ENCODE measurements at regions not wholly inside any gene's neighbourhood (a gene's known extent, or its start where the extent isn't known, plus 50 kb on each side); places are given as distances from the start of the nearest gene placed in this dataset.

GRCh38 chr15:81987628-81988027 lies 58.2 kb downstream of the MEX3B start:
- no peak for DNase-seq

GRCh38 chr15:81983497-81983896 lies 62.3 kb downstream of the MEX3B start:
- no peak for DNase-seq

GRCh38 chr15:81982808-81983207 lies 63.0 kb downstream of the MEX3B start:
- DNase-seq = no peak

GRCh38 chr15:81981908-81982307 lies 63.9 kb downstream of the MEX3B start:
- no peak for DNase-seq

- no peak for DNase-seq
Observed at GRCh38 chr15:81977464-81977863, 68.4 kb downstream of the MEX3B start.

- DNase-seq = no peak
Observed at GRCh38 chr15:81968691-81969090, 77.1 kb downstream of the MEX3B start.

GRCh38 chr15:81966631-81967030 lies 79.2 kb downstream of the MEX3B start:
- no peak for DNase-seq

- DNase-seq = no peak
Observed at GRCh38 chr15:81962482-81962881, 83.3 kb downstream of the MEX3B start.

- no peak for DNase-seq
Observed at GRCh38 chr15:81959196-81959595, 86.6 kb downstream of the MEX3B start.

GRCh38 chr15:81957698-81958097 lies 88.1 kb downstream of the MEX3B start:
- DNase-seq = no peak

GRCh38 chr15:81955382-81956062 lies 90.3 kb downstream of the MEX3B start:
- DNase-seq = no peak

- no peak for DNase-seq
Observed at GRCh38 chr15:81954158-81954783, 91.5 kb downstream of the MEX3B start.

GRCh38 chr15:81950841-81951414 lies 94.9 kb downstream of the MEX3B start:
- no peak for DNase-seq

GRCh38 chr15:81948751-81949150 lies 97.1 kb downstream of the MEX3B start:
- DNase-seq = no peak

GRCh38 chr15:81948222-81948621 lies 97.6 kb downstream of the MEX3B start:
- no peak for DNase-seq

- no peak for DNase-seq
Observed at GRCh38 chr15:81947548-81947947, 98.3 kb downstream of the MEX3B start.

GRCh38 chr15:81945014-81945615 lies 100.7 kb downstream of the MEX3B start:
- no peak for DNase-seq

- no peak for DNase-seq
Observed at GRCh38 chr15:81942655-81943195, 103.1 kb downstream of the MEX3B start.

GRCh38 chr15:81942157-81942556 lies 103.7 kb downstream of the MEX3B start:
- DNase-seq = no peak

- DNase-seq = no peak
Observed at GRCh38 chr15:81941479-81941878, 104.3 kb downstream of the MEX3B start.

GRCh38 chr15:81940467-81941451 lies 105.1 kb downstream of the MEX3B start:
- no peak for DNase-seq
